ENCODE measurements at regions not wholly inside any gene's neighbourhood (a gene's known extent, or its start where the extent isn't known, plus 50 kb on each side); places are given as distances from the start of the nearest gene placed in this dataset.

DNA sequence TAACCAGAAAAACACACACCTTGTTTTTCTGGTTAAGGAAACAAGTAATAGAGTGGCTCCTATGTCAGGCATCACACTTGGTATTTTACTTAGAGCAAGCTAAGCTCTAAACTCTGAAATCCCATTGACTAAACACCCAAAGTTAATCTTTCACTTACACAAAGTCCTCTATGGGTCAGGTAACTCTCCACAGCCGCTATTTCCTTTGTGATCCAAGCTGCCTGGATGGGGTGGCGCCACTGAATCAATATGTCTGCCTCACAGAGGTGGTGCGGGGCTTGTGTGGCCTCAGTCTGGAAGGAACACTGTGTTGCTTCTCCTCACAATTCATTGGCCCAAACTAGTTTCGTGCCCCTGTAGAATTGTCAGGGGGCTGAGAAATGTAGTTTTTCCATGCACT lies 160.0 kb upstream of the E2F7 start:
- TF ChIP-seq CTCF (IDR thresholded peaks at IDR 0.05): no peak
- no peak for TF ChIP-seq POLR2A (IDR thresholded peaks at IDR 0.05)
